ENCODE measurements at regions not wholly inside any gene's neighbourhood (a gene's known extent, or its start where the extent isn't known, plus 50 kb on each side); places are given as distances from the start of the nearest gene placed in this dataset.

GRCh38 chr4:11609751-11610150 is 181.1 kb upstream of the HS3ST1 start:
- no peak for DNase-seq

GRCh38 chr4:11608992-11609391 is 180.3 kb upstream of the HS3ST1 start:
- DNase-seq: no peak

- DNase-seq: no peak
Observed at GRCh38 chr4:11606078-11606477, 177.4 kb upstream of the HS3ST1 start.

- no peak for DNase-seq
Observed at GRCh38 chr4:11605597-11605996, 176.9 kb upstream of the HS3ST1 start.

- no peak for DNase-seq
Observed at GRCh38 chr4:11604821-11605220, 176.1 kb upstream of the HS3ST1 start.

GRCh38 chr4:11603591-11604194 is 175.0 kb upstream of the HS3ST1 start:
- no peak for DNase-seq

- DNase-seq: no peak
Observed at GRCh38 chr4:11602606-11603340, 174.1 kb upstream of the HS3ST1 start.

- no peak for DNase-seq
Observed at GRCh38 chr4:11599064-11599463, 170.4 kb upstream of the HS3ST1 start.

GRCh38 chr4:11598591-11598990 is 169.9 kb upstream of the HS3ST1 start:
- DNase-seq: no peak

GRCh38 chr4:11597506-11597905 is 168.8 kb upstream of the HS3ST1 start:
- DNase-seq: no peak

GRCh38 chr4:11596989-11597388 is 168.3 kb upstream of the HS3ST1 start:
- DNase-seq: no peak

- DNase-seq: no peak
Observed at GRCh38 chr4:11593576-11594116, 165.0 kb upstream of the HS3ST1 start.

GRCh38 chr4:11592276-11592675 is 163.6 kb upstream of the HS3ST1 start:
- no peak for DNase-seq

- DNase-seq: no peak
Observed at GRCh38 chr4:11590132-11590531, 161.4 kb upstream of the HS3ST1 start.

GRCh38 chr4:11589676-11590075 is 161.0 kb upstream of the HS3ST1 start:
- DNase-seq: no peak

GRCh38 chr4:11587797-11588196 is 159.1 kb upstream of the HS3ST1 start:
- DNase-seq: no peak

GRCh38 chr4:11585506-11585905 is 156.8 kb upstream of the HS3ST1 start:
- DNase-seq: no peak

- DNase-seq: no peak
Observed at GRCh38 chr4:11568511-11568910, 139.8 kb upstream of the HS3ST1 start.

GRCh38 chr4:11566444-11567022 is 137.8 kb upstream of the HS3ST1 start:
- DNase-seq: no peak

- DNase-seq: no peak
Observed at GRCh38 chr4:11565899-11566298, 137.2 kb upstream of the HS3ST1 start.

- no peak for DNase-seq
Observed at GRCh38 chr4:11565213-11565612, 136.5 kb upstream of the HS3ST1 start.

- DNase-seq: no peak
Observed at GRCh38 chr4:11564021-11564420, 135.3 kb upstream of the HS3ST1 start.

- DNase-seq: no peak
Observed at GRCh38 chr4:11549525-11549924, 120.8 kb upstream of the HS3ST1 start.

GRCh38 chr4:11548597-11549082 is 119.9 kb upstream of the HS3ST1 start:
- DNase-seq: no peak
